ENCODE measurements at regions not wholly inside any gene's neighbourhood (a gene's known extent, or its start where the extent isn't known, plus 50 kb on each side); places are given as distances from the start of the nearest gene placed in this dataset.

- TF ChIP-seq CHD2 (IDR thresholded peaks at IDR 0.05; ENCODE audit: low read length) = no peak
These were observed 285.4 kb upstream of the MGAT5 start (continued) for GRCh38 chr2:133968446-133968845.

- Histone ChIP-seq H3K9me3 (ENCODE audit: insufficient read depth in 2 of 2, low read depth in 1 of 2, low read length in 1 of 2) (no peaks in the 10 kb centered on the region), H3K14ac (ENCODE audit: insufficient read length) (no peak overlapping the region), H2BK15ac (ENCODE audit: low read length) (no peak overlapping the region), H2AK5ac (ENCODE audit: low read depth, low read length) (no peak overlapping the region), H2BK20ac (ENCODE audit: low read length) (no peak overlapping the region), H3K79me2 (ENCODE audit: control insufficient read depth in 1 of 2, insufficient read depth in 2 of 2, low read length in 2 of 2) (no peaks in the 10 kb centered on the region), H3K4ac (replicated peaks; ENCODE audit: insufficient read length, low read depth, low read length) (no peak overlapping the region), H4K91ac (replicated peaks; ENCODE audit: insufficient read length, low read length) (no peak overlapping the region), H3K4me2 (ENCODE audit: insufficient read depth in 1 of 2, low read depth in 2 of 2, low read length in 2 of 2) (no peak overlapping the region), H3K18ac (ENCODE audit: extremely low read depth, low read length) (no peak overlapping the region), H2BK12ac (ENCODE audit: low read depth, low read length) (no peak overlapping the region), H4K8ac (ENCODE audit: extremely low read depth, insufficient read depth, low read length) (no peak overlapping the region), H3K79me1 (ENCODE audit: low read depth, low read length) (no peaks in the 10 kb centered on the region), H3K27me3 (replicated peaks in 1 of 4; ENCODE audit: control insufficient read depth in 3 of 4, extremely low read depth in 1 of 4, insufficient read depth in 3 of 4, low read length in 3 of 4) (no peaks in the 10 kb centered on the region), H3K4me3 (ENCODE audit: extremely low read depth in 1 of 4, insufficient read depth in 2 of 4, low read depth in 3 of 4, low read length in 4 of 4) (no peak overlapping the region), H2AFZ (ENCODE audit: low read length) (no peak overlapping the region), H3K36me3 (ENCODE audit: control insufficient read depth in 2 of 4, insufficient read depth in 4 of 4, low read length in 3 of 4) (no peaks in the 10 kb centered on the region), H4K5ac (ENCODE audit: insufficient read length, low read depth, low read length) (no peak overlapping the region), H3K23ac (ENCODE audit: insufficient read length) (no peak overlapping the region), H2BK5ac (ENCODE audit: low read depth, low read length) (no peak overlapping the region), H4K20me1 (replicated peaks in 1 of 2; ENCODE audit: control insufficient read depth in 1 of 2, insufficient read depth in 2 of 2, low read length in 2 of 2) (peaks cover 0 to 2% of the 10 kb centered on the region in 2 experiments), H3K4me1 (replicated peaks in 1 of 4; ENCODE audit: control insufficient read depth in 3 of 4, insufficient read depth in 4 of 4, low read length in 3 of 4) (peaks cover 0 to 7% (median 3%) of the 10 kb centered on the region in 4 experiments; a peak in 3 of 7 replicates), H3K56ac (replicated peaks; ENCODE audit: insufficient read length, low read depth, low read length) (no peak overlapping the region), H2BK120ac (replicated peaks; ENCODE audit: low read depth, low read length) (no peak overlapping the region), H3K9ac (replicated peaks in 1 of 4; ENCODE audit: extremely low read depth in 1 of 4, low read depth in 3 of 4, low read length in 3 of 4) (no peak overlapping the region), H3K27ac (ENCODE audit: low read depth, low read length) (no peak overlapping the region), H3K23me2 (ENCODE audit: low read depth, low read length) (no peaks in the 10 kb centered on the region)
- FAIRE-seq = no peak
- 67% methylated on average over 6 of the region's 6 CpGs; no CpG with 5 or more reads in 1 of the 2 experiments for WGBS, 2 experiments (ENCODE audit: extremely low coverage in 1 of 2, insufficient coverage in 1 of 2, insufficient read length in 1 of 2, insufficient replicate concordance in 2 of 2, low coverage in 1 of 2, low lambda C conversion rate in 2 of 2, missing lambda C conversion rate in 1 of 2)
- DNase-seq (ENCODE audit: low read depth in 1 of 2, low spot score in 2 of 2) = no peak
- POLR2A ChIA-PET (ENCODE audit: partially characterized antibody) = no interaction called here
- CTCF ChIA-PET (ENCODE audit: partially characterized antibody) = interaction anchor here (1.2 to 1.7 kb wide), 3 partner anchors 15 to 87 kb away, joined by 3 to 10 read pairs (median 4); no protein-coding TSS in a partner anchor
- no peak for TF ChIP-seq FOSL1 (IDR thresholded peaks at IDR 0.05; ENCODE audit: insufficient read depth, low read depth, low read length)
- no peak for TF ChIP-seq HDAC6 (IDR thresholded peaks at IDR 0.05; ENCODE audit: low read depth, low read length)
- TF ChIP-seq POU5F1 (IDR thresholded peaks at IDR 0.05; ENCODE audit: low read depth, low read length) = no peak
- no peak for TF ChIP-seq TAF7 (optimal IDR thresholded peaks at IDR 0.05; ENCODE audit: borderline replicate concordance, low read depth, low read length)
These were observed 283.2 kb upstream of the MGAT5 start for GRCh38 chr2:133970641-133971040.

All from H1 (cell line).